ENCODE measurements at regions not wholly inside any gene's neighbourhood (a gene's known extent, or its start where the extent isn't known, plus 50 kb on each side); places are given as distances from the start of the nearest gene placed in this dataset.

- TF ChIP-seq CTCF (IDR thresholded peaks at IDR 0.05) (no peak), JUND (IDR thresholded peaks at IDR 0.05) (no peak), RCOR1 (IDR thresholded peaks at IDR 0.05; ENCODE audit: low read length) (no peak), FOXJ3 (CRISPR knock-in tag; IDR thresholded peaks at IDR 0.05) (no peak), POLR2AphosphoS5 (IDR thresholded peaks at IDR 0.05; ENCODE audit: low read depth, low read length) (no peak), ELF1 (IDR thresholded peaks at IDR 0.05) (no peak), FOSL2 (IDR thresholded peaks at IDR 0.05; ENCODE audit: borderline replicate concordance, low read depth) (no peak), RAD21 (IDR thresholded peaks at IDR 0.05; ENCODE audit: low read length) (no peak), RXRA (IDR thresholded peaks at IDR 0.05; ENCODE audit: borderline replicate concordance, low read depth) (no peak)
These were observed 89.5 kb downstream of the ACKR3 start for GRCh38 chr2:236658974-236659757.
